Hindlimb muscle (tissue), 1 donor: ENCODE measurements at regions not wholly inside any gene's neighbourhood (a gene's known extent, or its start where the extent isn't known, plus 50 kb on each side); places are given as distances from the start of the nearest gene placed in this dataset.
"Not testable (repeated sequence)": the region's sequence is repeated elsewhere in the genome, so short reads cannot be mapped to it uniquely, and the experiment has no call there.

Source experiments
- DNase-seq: peaks from one replicate; pipeline ENCODE4 v3.0.0-alpha.2; 2013

- no peak for DNase-seq
Observed at GRCh38 chr5:88092358-88092757, 176.3 kb downstream of the TMEM161B start.

DNA sequence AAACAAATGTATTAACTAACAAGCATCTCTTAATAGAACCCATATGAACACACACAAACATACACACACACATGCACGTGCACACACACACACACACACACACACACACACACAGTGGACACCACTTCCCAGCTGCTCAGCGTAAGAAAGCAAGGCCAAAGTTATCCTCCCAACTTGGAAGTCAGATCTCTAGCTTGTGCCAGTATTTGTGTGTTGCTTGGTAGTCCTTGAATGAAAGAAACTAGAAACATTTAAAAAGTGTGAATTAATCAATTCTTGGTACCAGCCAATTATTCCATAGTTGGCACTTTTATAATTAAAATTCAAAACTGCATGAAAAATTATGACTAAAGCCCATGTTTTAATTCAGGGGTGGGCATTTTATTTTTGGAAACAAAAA is 178.1 kb downstream of the TMEM161B start:
- DNase-seq, result no peak

DNA sequence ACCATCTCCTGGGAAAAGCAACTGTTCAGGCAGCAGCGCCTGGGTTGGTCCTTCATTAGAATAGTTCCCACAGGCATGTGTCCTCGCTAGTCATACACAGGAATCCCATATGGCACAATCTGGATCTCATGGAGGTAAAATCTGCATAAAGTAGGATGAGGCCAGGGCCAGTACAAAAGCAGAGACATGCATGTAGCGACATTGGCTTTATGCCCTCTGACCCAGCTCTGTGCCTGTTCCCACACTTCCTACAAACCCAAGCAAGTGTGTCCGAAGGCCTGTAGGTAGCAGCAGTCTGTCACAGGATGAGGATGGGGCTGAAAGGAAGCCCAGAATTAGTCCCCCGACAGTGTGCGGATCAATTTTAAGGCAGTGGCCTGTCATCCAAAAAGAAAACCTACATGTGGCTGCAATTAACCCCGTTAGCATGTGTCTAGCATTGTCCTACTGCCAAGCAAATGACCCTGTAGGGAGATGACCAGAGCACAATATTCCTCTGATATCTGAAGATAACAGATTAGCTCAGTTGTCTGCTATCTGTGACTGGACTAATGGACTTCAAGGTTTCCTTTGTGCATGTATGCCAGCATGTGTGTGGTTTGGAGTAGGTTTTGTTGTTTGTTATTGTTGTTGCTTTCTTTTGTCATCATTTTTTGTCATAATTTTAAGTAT is 178.8 kb downstream of the TMEM161B start:
- DNase-seq, result no peak

DNA sequence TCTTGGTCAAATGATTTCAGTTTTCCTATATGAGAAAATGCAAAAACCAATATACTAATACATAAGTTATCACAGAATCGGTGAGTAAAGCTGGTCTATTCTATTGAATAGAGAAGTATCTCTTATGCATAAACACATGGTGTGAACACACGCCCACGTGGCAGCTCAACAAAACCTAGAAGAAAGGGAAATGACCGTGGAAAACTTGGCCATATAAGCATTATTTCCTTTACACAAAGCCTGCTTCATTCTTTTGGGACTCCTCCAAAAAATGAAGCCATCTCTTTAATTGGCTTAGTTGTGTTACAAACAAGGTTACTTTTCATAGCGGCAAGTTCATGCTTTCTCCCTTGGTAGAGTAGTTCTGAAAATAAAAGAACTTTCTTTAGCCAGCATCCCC is 183.2 kb downstream of the TMEM161B start:
- DNase-seq, result no peak

DNA sequence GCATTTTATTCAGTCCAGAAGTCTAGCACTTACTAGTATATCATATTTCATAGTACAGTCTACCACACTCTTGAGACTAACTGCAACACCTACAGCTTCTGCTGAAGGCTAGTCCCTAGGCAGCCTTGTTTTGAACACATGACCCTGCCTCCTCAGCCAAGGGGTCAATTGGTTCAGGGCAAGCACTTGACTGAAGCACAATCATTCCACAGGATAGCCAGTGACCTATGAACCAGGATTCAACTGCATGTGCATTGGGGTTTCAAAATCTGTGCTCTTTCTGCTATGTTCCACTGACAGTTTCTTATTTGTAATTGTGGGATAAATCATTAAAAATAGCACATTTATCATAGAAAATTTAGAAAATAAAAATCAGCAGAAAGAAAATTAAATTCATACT is 186.8 kb downstream of the TMEM161B start:
- no peak for DNase-seq

DNA sequence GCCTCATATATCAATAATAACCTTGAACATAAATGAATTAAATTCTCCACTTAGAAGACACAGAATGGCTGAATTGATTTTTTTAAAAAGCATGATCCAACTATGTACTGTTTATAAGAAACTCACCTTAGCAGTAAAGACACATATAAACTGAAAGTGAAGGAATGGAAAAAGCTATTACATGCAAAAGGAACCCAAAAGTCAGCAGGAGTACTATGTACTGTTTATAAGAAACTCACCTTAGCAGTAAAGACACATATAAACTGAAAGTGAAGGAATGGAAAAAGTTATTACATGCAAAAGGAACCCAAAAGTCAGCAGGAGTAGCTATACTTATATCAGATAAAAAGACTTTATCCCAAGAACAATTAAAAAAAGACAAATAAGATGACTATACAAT is 204.8 kb downstream of the TMEM161B start:
- no peak for DNase-seq

DNA sequence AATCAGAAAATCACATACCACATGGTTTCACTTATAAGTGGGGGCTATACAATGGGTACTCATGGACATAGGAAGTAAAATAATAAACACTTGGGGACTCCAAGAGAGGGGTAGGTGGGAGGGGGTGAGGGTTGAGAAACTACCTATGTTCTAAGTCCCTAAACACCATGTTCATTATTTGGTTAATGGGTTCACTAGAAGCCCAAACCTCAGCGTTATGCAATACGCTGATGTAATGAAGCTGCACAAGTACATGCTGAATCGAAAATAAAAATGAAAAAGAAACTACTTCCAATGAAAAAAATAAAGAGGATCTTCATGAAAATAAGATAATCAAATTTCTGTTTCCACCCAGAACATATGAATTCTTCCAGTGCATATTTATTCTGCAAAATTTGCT is 208.5 kb downstream of the TMEM161B start:
- no peak for DNase-seq

GRCh38 chr5:88058625-88059024 is 210.0 kb downstream of the TMEM161B start:
- no peak for DNase-seq

DNA sequence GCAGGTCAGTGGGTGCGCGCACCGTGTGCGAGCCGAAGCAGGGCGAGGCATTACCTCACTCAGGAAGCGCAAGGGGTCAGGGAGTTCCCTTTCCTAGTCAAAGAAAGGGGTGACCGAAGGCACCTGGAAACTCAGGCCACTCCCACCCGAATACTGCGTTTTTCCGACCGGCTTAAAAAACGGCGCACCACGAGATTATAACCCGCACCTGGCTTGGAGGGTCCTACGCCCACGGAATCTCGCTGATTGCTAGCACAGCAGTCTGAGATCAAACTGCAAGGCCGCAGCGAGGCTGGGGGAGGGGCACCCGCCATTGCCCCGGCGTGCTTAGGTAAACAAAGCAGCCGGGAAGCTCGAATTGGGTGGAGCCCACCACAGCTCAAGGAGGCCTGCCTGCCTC is 216.2 kb downstream of the TMEM161B start:
- DNase-seq, result not testable (repeated sequence)

GRCh38 chr5:88051148-88051547 is 217.5 kb downstream of the TMEM161B start:
- no peak for DNase-seq

- no peak for DNase-seq
Observed at GRCh38 chr5:88049737-88050136, 218.9 kb downstream of the TMEM161B start.

GRCh38 chr5:88049156-88049555 is 219.5 kb downstream of the TMEM161B start:
- DNase-seq, result no peak

GRCh38 chr5:88045931-88046461 is 222.6 kb downstream of the TMEM161B start:
- DNase-seq, result no peak

- no peak for DNase-seq
Observed at GRCh38 chr5:88045165-88045564, 223.5 kb downstream of the TMEM161B start.

DNA sequence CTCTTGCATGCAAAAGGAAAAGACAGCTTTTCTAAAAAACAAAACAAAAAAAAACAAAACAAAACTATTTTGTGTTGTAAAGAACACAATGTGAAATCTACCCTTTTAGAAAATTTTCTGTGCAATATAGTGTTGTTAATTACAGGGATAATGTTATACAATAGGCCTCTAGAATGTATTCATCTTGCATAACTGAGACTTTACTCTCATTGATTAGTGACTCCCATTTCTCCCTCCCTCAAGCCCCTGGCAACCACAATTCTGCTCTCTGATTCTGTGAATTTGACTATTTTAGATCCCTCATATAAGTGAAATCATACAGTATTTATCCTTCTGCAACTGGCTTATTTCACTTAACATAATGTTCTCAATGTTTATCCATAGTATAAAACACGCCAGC is 234.1 kb downstream of the TMEM161B start:
- no peak for DNase-seq

GRCh38 chr5:88033191-88033590 is 235.5 kb downstream of the TMEM161B start:
- no peak for DNase-seq

GRCh38 chr5:88029011-88029410 is 239.6 kb downstream of the TMEM161B start:
- DNase-seq, result no peak

DNA sequence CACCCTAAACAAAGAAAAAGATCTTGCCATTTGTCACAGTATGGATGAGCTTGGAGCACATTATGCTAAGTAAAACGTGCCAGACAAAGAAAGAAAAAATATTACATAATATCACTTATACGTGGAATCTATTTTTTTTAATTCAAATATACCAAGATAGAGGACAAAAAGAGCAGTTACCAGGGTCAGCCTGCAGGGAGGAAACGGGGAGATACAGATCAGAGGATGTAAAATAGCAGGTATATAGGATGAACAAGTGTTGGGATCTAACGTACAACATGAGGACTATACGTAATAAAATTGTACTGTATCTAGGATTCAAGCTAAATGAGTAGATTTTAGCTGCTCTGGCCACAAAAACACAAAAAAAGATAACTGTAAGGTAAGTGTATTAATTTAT is 247.5 kb downstream of the TMEM161B start:
- DNase-seq, result no peak

GRCh38 chr5:88014984-88015383 is 253.7 kb downstream of the TMEM161B start:
- DNase-seq, result not testable (repeated sequence)

- no peak for DNase-seq
Observed at GRCh38 chr5:88000877-88001276, 267.8 kb downstream of the TMEM161B start.

DNA sequence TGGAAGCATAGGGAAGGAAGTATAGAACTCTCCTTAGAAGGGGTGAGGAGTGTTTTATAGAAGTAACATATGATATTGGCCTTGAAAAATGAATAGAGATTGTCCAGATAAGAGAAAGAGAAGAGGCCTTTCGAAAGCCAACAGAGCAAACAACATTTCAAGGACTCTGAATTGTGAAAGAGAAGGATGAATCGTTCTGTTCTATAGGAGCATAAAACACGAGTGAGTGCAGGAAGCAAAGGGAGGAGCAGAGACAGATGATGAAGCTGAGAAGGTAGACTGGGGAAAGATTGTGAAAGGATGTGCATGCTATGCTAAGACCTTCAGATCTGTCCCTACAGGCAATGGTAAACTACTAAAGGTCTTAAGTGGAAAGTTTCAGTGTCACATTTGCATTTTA is 271.0 kb downstream of the TMEM161B start:
- DNase-seq, result no peak

- no peak for DNase-seq
Observed at GRCh38 chr5:87966213-87966612, 302.4 kb downstream of the TMEM161B start.

DNA sequence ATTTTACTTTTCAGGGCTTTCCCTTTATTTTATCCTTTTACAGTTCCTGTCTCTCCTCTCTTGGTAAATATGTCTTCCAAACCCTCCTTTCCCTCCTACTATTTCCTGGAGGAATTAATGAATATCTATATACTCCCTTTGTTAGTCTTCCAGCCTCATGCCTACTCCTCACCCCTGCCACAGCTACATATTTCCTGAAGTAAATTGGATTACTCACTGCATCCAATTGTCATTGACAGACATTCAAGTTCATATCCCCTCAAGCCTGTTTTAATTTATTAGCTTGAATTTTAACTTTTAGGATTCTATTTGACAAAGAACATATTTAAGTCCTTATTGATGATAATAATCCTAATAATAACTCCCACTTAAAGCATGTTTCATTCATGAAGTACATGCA is 314.5 kb downstream of the TMEM161B start:
- no peak for DNase-seq

- no peak for DNase-seq
Observed at GRCh38 chr5:87951661-87952060, 317.0 kb downstream of the TMEM161B start.
